ENCODE measurements at regions not wholly inside any gene's neighbourhood (a gene's known extent, or its start where the extent isn't known, plus 50 kb on each side); places are given as distances from the start of the nearest gene placed in this dataset.

DNA sequence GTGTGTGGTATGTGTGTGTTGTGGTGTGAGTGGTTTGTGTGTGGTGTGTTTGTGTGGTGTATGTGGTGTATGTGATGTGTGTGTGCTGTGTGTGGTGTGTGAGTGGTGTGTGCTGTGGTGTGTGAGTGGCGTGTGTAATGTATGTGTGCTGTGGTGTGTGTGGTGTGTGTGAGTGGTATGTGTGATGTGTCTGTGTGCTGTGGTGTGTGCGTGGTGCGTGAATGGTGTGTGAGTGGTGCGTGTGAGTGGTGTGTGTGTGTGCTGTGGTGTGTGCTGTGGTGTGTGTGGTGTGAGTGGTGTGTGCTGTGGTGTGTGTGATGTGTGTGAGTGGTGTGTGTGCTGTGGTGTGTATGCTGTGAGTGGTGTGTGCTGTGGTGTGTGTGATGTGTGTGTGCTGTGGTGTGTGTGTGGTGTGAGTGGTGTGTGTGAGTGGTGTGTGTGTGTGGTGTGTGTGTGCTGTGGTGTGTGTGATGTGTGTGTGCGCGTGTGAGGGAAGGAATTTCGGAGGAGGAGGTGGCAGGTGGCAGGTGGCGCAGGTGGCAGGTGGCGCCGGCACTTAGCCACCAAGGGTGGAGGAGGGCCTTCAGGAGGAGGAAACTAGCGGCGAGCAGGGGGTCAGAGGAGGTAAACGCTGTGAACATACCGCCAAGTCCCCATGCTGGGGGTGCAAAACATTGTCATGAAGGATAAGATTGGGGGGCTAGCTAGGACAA lies 191.8 kb downstream of the MELK start:
- DNase-seq (ENCODE audit: low read depth): no peak

DNA sequence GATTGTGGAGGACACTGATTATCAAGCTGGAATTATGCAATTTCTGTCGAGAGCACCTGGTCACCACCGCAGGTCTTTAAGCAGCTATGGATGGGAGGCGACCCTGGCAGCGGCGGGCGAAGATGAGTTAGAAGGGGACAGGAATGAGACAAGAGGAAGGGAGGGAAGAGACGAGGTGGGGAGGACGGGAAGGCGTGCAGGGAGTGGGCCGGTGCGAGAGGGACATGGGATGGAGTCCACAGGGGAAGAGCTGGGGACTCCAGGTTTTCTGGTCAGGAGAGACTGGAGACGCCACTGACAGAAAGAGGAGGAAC lies 192.3 kb downstream of the MELK start:
- DNase-seq (ENCODE audit: low read depth): no peak

DNA sequence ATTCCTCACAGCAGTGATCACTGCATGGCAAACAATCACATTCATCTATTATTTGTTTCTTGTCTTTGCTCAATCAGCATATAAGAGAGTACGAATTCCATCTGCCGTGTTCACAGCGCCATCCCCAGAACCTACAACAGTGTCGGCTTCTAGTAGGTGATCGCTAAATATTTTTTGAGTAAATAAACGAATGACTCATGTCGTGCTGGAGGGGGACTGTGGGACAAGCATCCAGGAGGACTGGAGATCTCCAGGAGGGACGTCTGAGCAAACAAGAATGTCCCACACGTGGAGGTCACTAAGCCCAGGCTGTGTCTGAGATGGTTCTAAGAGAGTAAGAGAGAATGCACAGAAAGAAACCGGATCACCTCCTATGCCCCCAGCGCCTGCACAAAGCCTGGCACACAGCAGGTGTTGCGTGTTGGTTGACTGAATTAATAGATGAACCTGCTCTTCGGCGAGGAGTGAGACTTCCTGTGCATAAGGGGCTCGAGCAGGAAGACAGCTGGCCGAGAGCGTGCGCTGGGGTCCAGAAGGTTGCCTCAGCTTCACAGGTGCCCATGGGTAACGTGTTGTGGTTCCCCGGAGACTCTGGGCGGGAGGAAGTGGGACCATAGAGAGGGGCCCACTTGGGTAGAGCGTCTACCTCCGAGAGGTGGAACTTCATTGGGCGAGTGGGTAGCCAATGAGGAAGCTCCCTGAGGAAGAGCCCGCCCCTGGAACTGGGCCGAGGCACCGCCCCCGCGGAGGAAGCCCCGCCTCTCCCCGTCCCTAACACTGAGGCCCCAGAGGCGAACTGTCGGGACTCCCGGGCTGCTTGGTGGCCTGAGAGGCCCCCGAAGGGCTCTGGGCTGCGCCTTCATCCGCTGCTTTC lies 193.0 kb downstream of the MELK start:
- DNase-seq (ENCODE audit: low read depth): peak; percentile 69

- DNase-seq (ENCODE audit: low read depth): no peak
These were observed 196.0 kb downstream of the MELK start for GRCh38 chr9:36768677-36769076.

- DNase-seq (ENCODE audit: low read depth): no peak
These were observed 197.3 kb downstream of the MELK start for GRCh38 chr9:36770025-36770424.

DNA sequence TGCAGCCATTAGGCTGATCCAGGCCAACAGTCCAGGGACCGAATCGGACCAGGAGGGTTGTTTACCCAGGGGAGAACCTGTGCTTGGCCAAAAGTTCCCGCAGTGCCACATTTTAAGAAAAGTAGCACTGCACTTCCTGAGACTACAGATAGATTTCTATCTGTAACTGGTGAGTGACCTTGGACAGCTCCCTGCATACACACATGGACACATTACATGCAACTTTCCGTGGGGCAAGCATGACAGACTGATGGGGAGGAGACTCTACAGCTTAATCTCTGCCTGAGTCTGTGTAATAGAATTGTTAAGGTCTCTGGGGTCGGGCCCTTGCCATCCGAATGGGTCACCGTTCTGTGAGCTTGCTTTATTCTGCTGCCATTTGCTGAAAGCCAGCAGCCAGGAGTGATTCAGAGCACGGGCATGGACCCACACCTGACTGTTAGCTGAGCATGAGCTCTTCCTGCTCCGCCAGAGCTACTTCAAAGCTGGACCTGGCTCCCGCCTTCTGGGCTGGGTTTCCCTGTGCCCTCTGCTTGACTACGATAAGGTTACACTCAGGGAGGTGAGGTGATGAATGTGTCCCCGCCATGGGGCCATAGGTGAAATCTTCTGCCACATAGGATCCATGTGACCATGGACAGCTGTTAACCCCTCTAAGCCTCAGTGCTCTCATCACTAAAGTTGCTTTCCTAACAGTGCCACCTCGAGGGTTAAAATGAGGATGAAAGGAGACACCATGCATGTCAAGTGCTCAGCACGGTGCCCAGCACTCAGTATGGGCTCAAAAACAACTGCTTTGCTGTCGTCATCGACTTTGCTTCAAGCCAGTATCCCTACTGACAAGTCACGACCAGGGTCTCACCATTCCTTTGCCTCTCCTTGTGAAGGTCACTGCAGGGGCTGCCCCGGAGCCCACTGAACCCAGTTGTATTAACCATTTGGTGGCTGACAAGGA lies 200.0 kb downstream of the MELK start:
- no peak for DNase-seq (ENCODE audit: low read depth)

GRCh38 chr9:36778682-36779081 lies 206.0 kb downstream of the MELK start:
- DNase-seq (ENCODE audit: low read depth): no peak

- no peak for DNase-seq (ENCODE audit: low read depth)
These were observed 206.9 kb downstream of the MELK start for GRCh38 chr9:36779582-36779981.

DNA sequence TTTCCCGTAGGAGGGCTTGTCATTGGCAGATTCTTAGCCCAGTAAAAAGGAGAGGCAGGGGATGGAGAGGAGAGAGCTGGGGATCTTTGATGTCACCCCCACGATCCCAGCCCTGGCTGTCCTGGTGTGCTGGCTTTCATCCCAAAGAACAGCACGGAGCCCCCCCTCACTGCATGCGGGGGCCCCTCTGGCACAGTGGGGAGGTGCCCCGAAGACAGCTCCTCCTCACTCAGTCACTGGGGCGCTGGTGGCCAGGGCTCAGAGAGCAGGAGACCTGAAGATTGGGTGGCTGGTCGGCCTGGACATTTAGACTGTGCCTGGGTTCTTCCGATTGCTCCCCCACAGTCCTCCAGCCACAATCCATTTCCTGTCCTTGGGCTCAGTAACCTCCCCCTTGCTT lies 207.5 kb downstream of the MELK start:
- DNase-seq (ENCODE audit: low read depth): no peak

GRCh38 chr9:36781533-36781932 lies 208.8 kb downstream of the MELK start:
- DNase-seq (ENCODE audit: low read depth): no peak

All from stimulated activated CD8-positive, alpha-beta memory T cell treated with anti-CD3 and anti-CD28 coated beads, Interleukin-7, amount 100 ng/mL, for 24 hours (primary cell).